Brain pericyte (primary cell): ENCODE measurements at regions not wholly inside any gene's neighbourhood (a gene's known extent, or its start where the extent isn't known, plus 50 kb on each side); places are given as distances from the start of the nearest gene placed in this dataset.

ENCODE experiments used
- DNase-seq: peaks from one replicate; pipeline ENCODE4 v3.0.0-alpha.2; 2012; ENCODE audit warnings: low read depth, low spot score

- DNase-seq = no peak
Measured at GRCh38 chr18:10312326-10313015, 142.0 kb upstream of the APCDD1 start.

DNA sequence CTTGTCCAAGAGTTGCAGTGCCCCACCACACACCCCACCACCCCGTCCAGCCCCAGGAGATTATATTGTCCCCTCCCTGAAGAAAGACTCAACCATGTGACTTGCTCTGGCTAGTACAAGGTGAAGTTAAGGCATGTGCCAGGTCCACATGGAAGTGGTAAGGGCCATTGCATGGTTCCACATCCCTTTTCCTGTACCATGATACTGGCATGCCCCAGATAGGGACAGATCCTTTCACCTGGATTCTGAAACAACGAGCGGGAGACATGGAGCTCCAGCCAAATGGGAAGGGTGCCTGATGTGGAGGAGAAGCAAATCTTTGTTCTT lies 141.5 kb upstream of the APCDD1 start:
- no peak for DNase-seq

GRCh38 chr18:10314066-10314465 lies 140.4 kb upstream of the APCDD1 start:
- DNase-seq = no peak

- no peak for DNase-seq
Measured at GRCh38 chr18:10315522-10315921, 138.9 kb upstream of the APCDD1 start.

- no peak for DNase-seq
Measured at GRCh38 chr18:10316778-10317177, 137.7 kb upstream of the APCDD1 start.

- DNase-seq = no peak
Measured at GRCh38 chr18:10317864-10318690, 136.4 kb upstream of the APCDD1 start.

- DNase-seq = no peak
Measured at GRCh38 chr18:10318691-10318970, 135.8 kb upstream of the APCDD1 start.

DNA sequence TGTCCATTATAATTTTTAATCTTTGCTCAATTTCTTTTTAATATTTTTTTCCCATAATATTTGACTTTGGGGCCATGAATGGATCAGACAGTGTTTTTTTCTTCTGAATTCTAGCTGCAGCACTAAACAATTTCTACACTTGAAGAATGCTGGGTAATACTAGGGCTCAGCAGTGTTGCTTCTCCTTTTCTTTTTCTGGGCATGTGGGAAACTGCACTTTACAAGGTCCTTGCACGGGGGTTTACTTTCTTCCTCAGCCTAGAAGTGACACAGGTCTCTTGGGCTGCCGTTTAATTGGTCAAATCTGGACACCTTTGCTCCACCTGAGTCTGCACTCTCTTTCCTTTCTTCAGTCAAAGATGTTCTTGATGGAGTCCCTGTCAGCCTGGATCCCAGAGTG lies 135.4 kb upstream of the APCDD1 start:
- DNase-seq = no peak

DNA sequence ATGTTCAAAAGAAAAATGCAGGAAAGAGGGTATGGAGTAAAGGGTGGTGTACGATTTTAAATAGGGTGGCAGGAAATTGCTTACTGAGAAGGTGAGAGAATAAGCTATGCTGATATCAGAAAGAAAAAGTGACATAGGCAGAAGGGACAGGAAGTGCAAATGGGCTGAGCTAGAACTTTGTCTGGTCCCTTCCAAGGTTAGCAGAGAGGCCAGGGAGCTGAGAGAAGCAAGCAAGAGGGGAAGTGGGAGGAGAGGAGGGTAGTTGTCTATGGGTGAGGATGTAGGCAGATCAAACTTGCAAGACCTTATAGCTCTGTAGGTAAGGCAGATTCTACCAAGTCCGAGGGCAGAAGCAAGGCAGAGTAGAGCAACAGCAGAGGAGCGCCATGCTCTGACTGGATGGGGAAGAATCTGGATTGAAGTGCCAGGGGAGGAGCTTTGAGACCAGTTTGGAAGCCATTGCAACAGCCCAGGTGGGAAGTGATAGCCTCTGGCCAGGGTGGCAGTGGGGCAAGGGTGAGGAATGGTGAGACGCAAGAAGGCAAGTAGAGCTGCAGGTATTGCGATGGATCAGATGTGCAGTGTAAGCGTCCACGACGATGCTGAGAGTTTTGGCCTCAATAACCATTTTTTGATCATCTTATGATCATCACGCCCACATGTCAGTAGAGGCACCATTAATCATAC lies 134.4 kb upstream of the APCDD1 start:
- no peak for DNase-seq

- DNase-seq = no peak
Measured at GRCh38 chr18:10320791-10321190, 133.6 kb upstream of the APCDD1 start.

DNA sequence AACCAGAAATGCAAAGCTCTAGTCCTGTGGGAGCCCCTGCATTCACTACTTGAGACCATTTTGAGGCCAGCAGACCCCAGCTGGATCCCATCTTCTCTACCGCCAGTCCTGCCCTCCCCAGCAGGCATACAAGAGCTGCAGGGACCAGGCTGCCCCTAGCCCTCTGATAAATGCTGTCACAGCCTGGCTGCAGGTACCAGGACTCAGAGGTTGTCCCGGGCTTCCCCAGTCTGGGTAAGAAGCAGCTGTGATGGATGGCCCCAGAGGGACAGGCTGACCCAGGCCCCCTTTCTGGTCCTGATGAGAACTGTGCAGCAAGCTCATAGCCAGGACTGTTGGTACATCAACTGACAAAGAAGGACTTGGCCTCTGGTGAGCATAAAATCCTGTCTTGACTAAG lies 132.9 kb upstream of the APCDD1 start:
- no peak for DNase-seq

DNA sequence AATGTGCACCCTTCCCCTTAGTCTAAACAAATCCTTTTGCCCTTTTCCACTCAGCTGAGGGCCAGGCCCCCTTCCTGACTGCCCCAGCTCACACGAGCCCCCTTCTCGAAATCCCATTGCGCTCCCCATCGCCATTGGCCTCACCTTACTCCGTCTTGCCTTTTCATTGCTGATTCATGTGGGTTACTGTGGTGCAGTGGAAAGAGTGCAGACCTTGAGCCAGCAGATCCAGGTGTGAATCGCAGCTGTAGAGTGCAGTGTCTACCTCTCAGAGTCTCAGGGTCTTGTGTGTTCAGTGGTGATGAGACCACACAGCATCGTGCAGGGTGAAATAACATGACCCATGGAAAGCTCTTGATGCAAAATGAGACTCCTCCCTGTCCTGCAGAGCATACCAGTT lies 132.4 kb upstream of the APCDD1 start:
- no peak for DNase-seq

DNA sequence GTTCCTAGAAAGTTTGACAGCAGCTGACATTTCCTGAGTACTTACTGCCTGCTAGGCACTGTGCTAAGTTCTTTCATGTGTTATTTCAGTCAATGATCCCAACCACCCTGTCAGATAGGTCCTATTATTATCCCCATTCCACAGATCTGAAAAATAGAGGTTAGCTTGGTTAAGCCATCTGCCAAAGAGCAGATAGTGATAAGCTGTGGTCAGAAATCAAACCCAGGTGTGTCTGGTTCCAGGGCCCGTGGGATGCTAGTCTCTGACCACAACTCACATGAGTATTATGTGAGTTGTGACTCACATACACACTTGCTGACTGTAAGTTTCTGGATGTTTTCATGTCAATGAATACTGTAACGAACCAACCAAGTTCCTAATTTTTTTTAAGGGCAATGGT lies 132.0 kb upstream of the APCDD1 start:
- DNase-seq = no peak

DNA sequence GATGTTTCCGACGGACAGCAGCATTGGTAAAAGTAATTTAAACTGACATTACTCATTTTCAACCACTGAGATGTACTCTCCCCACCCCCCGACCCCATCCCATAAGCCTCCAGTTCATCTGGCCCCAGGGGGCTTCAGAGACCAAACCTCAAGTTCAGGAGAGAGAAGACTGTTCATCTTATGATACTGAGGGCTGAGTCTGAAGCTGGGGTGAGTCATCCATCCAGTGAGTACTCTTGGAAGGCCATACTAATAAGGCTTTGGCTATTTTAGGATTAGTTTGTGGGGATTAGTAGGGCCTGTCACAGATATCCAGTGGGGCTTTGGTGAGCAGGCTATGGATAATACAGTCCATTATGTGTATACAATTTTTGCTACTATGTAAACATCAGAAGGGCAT lies 125.3 kb upstream of the APCDD1 start:
- DNase-seq = no peak

GRCh38 chr18:10330428-10330827 lies 124.0 kb upstream of the APCDD1 start:
- no peak for DNase-seq

DNA sequence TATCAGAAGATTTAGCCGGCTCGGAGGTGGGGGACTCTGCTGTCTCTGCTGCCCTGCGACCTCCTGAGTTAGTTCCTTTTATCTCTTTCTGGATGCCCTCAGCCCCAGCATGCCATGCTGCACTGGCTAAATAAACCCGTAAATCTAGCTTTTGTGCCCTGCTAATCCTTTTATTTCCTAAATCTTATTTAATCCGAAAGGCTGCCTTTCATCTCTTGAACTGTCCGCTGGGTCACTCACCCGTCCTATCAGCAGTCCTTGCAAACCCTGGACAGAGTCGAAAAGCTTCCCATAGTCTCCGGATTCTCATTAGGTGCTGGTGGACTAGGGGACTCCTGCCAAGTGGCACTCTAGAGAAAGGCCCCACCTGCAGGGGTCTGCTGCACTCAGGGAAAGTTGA lies 122.0 kb upstream of the APCDD1 start:
- DNase-seq = no peak

- no peak for DNase-seq
Measured at GRCh38 chr18:10336749-10337350, 117.6 kb upstream of the APCDD1 start.

DNA sequence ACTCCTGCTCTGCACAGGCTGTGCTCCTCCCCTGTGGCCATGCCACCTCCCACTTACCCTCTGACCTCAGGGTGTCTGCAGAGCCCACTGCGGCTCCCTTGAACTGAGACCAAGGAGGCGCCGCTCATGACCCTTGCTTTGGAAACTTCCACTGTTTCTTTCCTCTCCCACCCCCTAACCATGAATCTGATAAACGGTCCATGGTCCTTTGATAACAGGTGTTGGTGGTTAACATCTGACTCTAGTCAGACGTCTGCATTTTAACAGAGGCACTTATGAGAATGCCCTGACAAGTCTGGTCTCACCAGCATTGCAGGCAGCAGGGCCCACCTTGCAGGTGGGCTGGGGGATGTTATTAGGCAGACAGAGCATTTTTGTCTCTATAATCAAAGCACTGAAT lies 113.6 kb upstream of the APCDD1 start:
- no peak for DNase-seq

DNA sequence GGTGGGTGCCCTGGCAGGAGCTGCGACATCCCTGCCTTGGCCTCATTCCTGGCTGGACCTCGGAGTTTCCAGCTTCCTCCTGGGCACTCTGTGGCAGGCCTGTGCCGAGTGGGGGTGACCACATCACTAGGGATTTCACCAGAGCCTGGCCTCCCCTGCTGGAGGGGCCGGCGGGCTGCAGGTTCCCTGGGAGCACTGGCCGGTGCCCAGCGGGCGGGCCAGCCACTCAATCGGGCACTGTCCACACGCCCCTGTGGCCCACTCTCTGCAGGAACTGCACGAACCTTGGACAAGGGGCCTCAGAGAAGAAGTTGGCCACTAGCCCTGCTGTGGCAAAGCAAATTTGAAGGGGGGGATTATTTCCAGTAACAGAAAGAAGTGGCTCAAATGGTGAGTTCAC lies 110.7 kb upstream of the APCDD1 start:
- no peak for DNase-seq

GRCh38 chr18:10346749-10347415 lies 107.6 kb upstream of the APCDD1 start:
- no peak for DNase-seq

DNA sequence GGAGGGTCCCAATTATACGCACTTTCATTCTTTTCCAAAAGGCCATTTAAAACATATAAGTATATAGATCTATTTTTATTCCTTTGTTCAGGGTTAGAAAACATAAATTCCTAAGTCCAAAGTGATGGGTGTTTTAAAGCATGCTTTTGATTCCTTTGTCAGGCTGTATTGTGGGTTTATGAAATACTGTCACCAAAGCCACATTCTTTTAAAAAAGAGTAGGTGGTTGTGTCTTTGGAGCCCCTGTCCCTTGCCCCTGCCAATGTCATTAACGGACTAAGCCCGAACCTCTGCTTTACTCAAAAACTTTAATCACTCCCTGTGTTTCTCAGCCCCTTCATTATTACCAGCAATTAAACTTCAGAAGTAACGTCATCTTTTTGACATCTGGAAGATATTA lies 104.9 kb upstream of the APCDD1 start:
- DNase-seq = no peak

DNA sequence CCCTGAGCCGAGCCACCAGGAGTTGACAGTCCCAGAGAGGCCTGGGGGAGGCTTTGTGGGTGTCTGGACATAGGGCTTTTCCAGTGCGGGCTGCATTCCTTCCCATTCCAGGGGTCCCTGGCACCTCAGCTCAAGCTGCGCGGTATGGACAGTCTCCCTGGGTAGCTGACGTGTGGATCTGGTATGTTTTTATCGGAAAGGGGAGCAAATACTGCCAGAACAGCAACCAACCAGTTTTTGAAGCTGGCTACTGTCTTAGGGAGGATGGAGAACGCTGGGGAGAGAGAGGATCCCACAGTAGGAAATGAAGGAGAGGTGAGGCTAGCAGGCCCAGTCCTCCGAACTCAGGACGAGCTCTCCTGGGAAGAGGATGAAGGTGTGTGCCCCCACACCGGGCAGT lies 103.8 kb upstream of the APCDD1 start:
- DNase-seq = no peak
